ENCODE measurements at regions not wholly inside any gene's neighbourhood (a gene's known extent, or its start where the extent isn't known, plus 50 kb on each side); places are given as distances from the start of the nearest gene placed in this dataset.
A peak's percentile ranks its signal among the peaks of the same experiment; 100 is the strongest.

DNA sequence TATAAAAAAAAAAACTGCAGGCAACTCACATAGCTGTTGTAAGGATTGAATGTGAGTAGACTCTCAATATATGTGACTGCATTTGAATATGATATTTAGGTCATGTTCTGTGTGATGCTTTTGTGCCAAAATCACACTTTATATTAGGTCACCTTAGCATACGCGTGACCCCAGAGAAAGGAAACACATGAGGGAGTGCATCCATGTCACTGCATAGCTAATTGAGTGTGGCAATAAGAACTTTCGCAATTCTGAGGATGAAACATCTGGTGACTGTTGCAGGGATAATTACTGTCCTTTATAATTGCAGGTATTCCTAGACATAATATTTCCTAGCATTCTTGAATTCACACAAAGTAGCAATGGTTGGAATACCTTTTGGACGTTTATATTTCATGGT, 459.5 kb upstream of the KLF4 start:
- DNase-seq (ENCODE audit: low spot score): no peak

DNA sequence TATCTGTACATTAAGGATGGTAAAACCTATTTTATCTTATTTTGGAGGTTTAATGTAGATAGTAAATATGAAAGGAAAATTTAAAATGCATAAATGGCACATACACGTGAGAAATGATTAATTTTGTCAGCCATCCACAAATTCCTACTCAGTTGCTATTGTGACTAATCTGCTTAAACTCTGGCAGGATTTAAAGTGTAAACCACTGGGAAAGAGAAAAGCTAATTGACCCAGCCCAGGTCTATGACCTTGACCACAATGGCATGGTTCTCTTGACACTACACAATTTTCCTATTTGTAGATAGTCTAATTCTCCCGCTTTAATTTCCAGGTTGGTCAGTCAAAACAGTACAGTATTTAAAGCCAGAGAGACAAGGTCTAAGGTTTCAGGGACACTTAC, 459.0 kb upstream of the KLF4 start:
- no peak for DNase-seq (ENCODE audit: low spot score)

DNA sequence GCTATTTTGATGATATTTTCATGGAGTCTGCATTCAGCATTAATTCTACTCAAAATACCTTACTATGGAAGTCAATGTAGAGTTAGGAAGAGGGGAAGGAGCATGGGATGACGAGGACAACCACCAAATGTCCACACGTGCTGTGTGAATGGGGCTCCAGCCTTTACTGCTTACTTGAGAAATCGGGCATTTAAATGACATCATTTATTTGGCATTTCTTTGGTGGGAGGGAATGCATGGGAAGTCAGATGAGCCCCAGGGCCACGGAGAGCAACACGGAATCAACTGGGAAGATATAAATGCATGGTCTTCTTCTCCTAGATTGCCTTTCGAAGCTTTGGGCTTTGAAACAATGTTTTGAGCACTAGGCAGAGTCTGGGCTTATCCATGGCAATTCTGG, 458.5 kb upstream of the KLF4 start:
- DNase-seq (ENCODE audit: low spot score): no peak

DNA sequence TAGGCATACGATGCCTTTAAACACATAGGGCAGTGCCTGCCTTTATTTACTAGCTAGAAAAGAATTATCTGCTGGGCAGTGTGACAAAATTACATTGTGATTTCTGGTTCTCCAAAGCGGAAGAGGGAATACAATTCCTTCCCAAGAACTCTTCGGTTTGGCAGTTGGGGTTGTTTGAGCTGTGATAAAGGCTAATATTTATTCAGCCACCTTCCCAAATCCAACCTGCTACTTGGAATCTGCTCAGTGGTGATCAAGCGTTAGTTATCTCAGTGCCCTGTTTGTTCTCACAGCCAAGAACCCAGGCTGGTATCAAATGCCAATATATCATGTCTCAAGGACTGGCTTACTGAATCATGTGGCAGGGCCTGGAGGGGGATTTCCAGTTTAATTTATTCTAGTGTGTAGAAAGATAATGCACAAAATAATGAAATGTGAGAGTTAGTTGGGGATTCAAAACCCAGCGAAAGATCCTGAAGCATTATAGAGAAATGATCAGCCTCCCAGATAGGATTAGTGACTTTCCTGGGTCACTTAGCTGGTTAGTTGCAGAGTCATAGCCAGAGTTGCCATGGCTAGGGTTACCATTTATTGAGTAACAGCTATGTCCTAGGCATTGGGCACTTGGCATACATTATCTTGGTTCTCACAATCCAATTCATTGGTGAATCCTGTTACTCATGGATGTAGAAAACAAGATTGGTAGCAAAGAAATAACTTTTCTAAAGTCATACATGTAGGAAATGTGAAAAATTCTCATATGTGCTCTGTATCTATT, 457.0 kb upstream of the KLF4 start:
- no peak for DNase-seq (ENCODE audit: low spot score)

DNA sequence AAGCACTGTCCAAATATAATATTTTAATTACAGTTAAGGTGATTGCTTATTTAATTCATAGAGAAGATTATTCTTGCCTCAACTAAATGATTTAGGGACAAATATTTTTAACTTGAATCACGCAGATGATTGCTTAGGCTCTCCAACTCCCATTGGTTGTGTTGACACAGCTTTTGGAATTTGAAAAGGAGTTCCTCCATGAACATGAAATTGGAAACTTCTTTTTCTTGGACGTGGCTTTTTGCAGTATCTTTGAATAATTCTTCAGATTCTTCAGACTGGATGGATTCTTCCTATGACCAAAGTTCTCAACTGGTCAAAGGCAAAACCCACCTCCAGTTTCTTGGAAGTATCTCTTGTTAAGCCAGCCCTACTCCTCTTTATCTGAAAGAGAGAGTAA, 456.4 kb upstream of the KLF4 start:
- DNase-seq (ENCODE audit: low spot score): no peak

DNA sequence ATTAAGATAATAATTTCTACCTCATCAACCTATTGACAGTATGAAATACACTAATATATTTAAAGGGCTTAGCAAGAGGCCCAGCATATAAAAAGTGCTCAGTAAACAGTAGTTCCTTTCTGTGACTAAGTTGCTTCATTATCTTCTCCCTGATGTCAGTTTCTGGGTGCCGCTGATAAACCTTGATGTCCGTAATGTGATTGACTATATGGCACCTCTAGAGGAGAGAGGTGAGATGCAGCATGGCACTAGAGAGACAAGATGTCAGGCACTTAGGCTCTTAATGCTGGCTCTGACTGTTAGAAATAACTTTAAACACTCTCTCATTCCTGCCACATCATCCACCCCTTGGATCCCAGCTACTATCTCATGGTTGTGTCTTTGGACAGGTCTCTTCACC, 455.9 kb upstream of the KLF4 start:
- DNase-seq (ENCODE audit: low spot score): no peak

DNA sequence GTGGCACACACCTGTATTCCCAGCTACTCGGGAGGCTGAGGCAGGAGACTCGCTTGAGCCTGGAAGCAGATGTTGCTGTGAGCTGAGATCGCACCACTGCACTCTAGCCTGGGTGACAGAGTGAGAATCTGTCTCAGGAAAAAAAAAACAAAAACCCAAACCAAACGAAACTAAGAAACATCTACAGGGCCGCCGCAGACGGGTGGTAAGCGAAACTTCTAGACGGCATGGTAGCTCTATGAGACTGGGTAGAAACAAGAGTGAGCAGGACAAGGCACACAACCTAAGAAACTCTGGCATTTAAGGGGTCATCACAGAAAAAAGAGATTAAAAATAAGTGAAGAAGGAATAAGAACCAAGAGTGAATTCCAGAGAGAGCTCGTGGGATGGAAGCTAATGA, 454.8 kb upstream of the KLF4 start:
- no peak for DNase-seq (ENCODE audit: low spot score)

DNA sequence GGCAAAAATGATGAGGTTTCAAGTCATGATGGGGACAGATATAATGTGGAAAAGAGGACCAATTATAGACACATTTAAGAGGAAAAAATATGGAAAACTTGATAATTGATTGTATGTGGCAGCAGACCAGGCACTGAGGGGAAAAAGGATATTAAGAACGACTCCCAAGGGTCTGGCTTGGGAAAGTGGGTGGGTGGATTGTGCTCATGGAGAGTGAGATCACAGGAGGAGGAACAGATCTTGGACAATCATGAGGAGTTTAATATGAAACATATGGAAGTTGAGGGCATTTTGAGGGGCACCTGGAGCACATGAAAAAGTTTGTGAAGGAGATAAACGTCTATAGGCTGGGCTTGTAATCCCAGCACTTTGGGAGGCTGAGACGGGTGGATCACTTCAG, 454.3 kb upstream of the KLF4 start:
- no peak for DNase-seq (ENCODE audit: low spot score)

DNA sequence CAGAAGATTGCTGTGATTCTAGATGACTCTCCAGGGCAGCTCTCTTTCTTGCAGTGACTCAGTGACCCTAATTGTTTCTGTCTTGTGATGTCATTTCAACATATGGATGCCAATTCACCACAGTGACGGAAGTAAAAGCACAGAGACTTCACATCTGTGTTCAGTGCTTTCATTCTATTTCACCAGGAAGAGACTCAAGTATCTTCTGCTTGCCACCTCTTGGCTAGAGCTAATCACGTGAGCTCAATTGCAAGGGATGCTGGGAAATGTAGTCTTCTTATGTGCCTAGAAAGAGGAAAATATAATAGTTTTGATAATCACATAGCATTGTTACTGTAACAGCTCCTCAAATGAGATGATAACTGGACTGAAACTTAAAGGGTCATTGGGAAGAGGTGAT, 453.3 kb upstream of the KLF4 start:
- DNase-seq (ENCODE audit: low spot score): no peak

DNA sequence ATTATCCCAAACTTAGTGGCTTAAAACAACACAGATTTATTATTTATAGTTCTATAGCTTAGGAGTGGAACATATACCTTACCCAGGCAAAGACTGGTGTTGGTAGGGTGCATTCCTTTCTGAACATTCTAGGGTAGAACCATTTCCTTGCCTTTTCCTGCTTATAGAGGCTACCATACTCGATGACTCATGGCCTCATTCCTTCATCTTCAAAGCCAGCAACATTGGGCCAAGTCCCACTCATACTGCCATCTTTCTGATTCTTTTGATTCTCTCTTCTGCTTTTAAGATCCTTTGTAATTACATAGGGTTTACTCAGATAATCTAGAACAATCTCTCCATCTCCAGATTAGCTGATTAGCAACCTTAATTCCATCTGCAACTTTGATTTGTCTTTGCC, 452.7 kb upstream of the KLF4 start:
- DNase-seq (ENCODE audit: low spot score): no peak

DNA sequence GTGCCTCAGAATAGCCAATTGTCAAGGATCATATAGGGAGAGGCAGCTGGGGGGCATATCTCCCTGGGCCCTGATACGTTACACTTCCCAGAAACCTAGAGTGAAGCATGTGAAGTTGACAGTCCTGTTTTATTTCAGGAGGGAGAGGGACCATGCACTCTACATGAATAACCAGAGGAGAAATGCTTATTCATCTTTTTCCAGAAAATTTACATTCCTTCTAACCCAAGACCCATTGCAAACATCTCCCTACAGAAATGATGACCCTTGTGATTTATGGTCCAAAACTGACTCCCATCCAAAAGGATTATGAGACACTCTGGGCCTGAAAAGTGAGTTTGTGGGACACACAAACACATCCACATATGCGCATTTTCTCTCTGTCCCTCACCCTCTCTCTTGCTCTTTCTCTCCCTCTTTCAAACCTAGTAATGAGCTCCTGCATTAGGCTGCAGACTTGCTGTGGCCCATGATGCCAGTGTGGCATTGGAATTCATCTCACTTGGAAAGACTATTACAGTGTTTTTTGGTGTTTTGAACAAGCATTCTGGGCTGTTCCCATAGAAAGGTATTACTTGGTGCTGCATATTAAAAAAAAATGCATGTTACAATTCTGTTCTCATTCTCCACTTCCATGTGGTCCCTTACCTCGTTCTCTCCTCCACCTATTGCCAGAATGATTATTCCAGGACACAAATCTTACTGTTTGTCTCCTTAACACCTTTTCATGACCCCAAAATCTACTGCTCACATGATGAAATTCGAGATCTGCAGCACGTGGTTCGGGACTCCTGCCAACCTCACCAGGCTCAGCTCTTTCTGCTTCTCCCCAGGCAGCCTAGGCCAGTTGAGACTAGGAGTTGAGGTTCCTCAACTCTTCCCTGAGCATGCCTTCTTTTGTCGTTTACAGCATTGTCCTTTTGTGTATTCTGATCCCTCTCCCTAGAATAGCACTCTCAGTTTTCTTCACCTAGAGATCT, 451.3 kb upstream of the KLF4 start:
- DNase-seq (ENCODE audit: low spot score): no peak

DNA sequence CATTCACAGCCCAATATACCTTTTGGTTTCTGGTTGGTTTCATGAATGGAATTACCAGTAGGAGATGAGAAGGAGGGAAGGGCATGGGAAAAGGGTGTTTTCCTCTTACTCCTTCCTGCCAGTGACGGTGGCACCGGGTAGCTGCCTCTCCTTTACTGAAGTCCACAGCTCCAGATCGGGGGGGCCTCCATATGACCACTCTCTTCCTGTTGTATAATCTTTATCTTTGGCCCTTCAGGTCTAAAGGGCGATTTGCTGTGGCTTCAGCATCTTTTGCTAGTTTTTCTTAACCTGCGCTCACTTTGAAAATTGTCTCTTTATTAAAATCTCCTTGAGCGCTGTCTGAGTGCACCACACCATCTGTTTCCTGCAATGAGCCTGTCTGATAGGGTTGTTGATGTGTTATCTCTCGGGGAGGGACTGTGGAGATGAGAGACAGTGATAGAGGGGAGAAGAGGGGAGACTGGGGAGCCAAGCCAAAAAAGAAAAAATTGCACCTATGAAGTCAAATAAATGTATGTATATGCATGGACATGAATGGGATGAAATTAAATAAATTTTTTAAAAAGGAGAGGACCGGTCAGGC, 449.3 kb upstream of the KLF4 start:
- no peak for DNase-seq (ENCODE audit: low spot score)

DNA sequence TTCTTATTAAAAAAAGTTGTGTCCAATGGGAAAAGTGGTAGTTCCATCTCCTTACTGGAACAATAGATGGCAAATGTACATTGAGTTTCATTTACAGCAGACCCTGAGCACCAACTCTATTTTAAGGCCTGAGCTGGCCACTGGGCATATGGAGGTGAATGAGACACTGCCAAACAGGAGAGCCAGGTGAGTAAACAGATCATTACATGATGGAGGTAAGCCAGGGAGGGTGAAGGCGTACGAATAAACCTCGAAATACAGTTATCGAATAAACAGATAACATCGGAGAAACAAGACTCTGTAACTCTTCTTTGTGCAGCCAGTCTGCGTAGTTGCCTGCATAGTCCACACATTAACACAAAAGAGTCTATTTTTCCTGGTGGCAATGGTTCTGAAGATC, 446.4 kb upstream of the KLF4 start:
- DNase-seq (ENCODE audit: low spot score): no peak

DNA sequence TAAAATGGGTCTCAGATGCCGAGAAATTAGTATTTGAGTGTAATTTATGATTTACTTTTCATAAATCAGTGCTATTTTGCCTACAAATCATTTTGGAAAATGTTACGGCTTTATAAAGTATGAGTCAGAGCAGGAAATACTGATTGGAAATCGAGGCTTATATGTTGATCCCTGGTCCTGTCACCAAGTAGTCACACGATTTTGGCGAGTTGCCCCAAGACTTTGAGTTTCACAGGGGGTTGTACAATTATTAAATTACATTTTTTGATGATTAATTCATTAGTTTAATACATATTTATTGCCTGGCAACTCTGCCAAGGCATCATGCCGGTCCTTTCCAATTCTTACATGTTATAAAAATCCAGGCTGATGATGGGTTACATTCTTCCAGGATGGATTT, 443.9 kb upstream of the KLF4 start:
- DNase-seq (ENCODE audit: low spot score): no peak

DNA sequence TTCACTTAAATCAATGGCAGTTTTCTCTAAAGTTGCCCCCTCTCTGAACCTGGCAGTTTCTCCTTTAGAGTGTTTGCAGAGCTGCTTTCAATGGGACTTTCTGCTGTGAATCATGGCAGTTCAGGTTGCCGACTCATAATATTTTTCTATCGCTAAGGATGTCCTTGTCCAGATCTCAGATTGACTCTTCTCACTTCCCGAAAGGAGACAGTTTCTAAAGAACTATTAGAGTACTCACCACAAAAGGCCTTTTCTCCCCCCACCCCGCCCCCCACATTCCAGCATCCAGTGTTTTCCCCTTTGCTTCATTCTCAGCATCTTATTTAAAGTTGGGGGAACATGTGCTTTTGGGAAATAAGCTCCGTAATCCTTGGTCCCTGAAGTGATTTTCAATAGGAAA, 443.5 kb upstream of the KLF4 start:
- no peak for DNase-seq (ENCODE audit: low spot score)

DNA sequence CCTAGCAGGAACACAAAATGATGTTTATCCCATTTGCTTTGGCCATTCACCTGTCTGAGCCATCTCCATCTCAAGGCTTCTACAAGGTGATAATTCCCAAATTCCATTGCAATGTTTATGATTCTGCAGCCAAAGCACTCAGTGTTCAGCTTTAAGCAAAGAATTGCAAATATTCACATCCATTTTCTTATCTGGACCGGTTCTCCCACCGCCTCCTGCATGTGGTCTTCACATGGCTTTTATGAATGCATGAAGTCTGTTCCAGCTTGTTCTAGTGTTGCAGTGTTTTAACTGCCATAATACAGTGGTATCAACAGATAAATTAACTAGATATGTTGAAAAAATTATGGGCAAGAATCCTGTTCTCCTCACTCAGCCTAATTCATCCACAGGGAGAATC, 443.0 kb upstream of the KLF4 start:
- DNase-seq (ENCODE audit: low spot score): no peak

DNA sequence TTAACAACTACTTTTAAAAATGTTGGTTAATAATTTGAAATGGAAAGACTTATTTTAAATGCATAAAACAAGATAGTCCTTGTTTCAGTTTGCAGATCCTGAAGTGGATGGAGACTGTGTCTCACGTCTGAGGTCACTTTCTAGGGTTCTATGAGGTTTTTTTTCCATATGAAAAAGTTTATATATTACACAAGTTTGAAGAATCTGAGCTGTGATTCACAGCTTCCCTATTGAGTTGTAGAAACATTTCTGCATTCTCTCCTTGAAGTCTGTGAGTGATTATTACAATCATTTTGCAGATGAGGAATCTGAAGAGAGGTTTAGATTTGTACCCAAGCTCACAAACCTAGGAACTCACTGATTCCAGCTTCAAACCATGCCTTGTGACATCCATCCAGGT, 442.5 kb upstream of the KLF4 start:
- DNase-seq (ENCODE audit: low spot score): no peak

DNA sequence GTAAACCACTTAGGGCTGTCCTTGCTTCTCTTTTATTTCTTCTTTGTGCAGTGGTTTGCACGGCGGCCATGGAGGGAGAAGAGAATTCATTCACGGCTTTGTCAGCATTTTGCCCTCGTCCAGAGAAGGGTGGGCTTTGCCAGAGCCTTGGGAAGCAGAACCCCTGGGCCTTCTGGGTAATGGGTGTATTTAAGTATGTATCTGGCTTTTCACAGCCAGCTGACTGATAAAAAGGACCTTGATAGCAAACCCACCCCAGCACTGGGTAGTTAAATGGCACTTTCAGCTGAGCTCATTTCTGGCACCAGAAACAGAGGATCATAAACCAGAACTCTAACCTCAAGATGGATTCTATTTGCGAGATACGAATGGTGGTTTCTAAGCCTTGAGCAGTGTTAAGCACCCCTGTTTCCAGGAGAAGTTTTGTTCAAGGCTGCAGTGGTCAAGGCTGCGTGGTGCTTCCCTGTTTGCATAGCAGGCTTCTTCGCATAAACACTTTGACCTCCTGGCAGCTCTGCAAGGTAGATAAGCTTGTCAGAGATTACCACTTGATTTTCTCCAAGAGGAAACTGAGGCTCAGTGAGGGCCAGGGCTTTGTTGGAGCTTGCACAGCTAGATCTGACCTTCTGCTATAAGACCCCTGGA, 441.6 kb upstream of the KLF4 start:
- DNase-seq (ENCODE audit: low spot score): no peak

DNA sequence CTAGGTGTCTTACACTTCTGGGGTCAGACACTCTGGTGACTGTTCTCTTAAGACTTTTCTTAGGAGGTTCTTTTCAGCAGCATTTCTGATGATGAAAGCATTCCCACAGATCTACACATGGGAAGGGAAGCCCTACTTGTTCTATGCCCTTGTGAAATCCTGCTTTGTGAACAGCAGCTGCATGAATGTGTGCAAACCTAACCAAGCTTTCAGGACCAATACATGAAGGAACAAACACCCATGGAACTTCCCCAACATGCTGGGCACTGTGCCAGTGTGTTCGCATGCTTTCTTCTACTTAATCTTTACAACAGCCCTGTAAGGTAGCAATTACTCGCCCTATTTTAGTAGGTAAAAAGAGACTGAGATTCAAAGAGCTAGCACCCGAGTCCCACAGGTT, 439.9 kb upstream of the KLF4 start:
- peak; percentile 61 for DNase-seq (ENCODE audit: low spot score)

DNA sequence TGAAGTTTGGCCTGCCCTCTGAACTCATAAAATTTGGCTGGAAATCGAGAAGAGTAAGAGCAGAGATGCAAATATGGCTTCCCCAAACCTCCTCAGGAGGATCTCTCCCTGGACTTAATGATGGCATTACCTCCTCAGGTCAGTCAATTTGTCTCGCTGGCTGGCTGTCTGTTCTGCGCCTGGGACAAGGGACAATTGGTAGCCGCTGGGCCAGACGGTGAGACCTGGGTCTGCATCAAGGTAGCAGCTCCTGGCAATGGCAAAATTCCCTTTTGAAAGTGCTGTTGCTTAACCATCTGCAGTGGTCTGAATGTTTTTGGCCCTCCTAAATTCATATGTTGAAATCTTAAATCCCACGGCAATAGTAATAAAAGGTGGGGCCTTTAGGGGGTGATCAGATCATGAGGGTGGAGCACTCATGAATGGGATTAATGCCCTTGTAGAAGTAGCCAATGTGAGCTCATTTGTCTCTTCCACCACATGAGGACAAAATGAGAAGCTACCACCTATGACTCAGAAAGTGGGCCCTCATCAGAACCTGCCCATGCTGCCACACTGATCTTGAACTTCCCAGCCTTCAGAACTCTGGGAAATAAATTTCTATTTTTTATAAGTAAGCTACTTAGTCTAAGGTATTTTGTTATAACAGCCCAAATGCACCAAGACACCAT, 439.3 kb upstream of the KLF4 start:
- DNase-seq (ENCODE audit: low spot score): no peak

DNA sequence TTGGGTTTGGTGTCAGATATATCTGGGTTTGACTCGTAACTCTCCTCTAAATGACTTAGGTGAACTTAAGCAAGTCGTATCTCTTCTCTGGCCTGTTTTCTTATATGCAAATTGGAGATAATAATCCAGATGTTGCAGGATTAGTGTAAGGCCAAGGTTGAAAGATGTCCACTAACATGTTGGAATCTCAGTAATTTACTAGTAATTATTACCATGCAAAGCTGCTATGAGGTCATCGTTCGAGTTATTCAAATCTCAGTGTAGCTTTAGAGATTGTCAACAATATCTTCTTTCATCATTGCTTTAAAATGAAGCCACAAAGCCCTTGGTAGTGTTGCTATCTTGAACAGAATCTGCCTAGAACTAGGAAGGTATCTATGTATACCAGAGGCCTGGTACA, 437.7 kb upstream of the KLF4 start:
- DNase-seq (ENCODE audit: low spot score): no peak

DNA sequence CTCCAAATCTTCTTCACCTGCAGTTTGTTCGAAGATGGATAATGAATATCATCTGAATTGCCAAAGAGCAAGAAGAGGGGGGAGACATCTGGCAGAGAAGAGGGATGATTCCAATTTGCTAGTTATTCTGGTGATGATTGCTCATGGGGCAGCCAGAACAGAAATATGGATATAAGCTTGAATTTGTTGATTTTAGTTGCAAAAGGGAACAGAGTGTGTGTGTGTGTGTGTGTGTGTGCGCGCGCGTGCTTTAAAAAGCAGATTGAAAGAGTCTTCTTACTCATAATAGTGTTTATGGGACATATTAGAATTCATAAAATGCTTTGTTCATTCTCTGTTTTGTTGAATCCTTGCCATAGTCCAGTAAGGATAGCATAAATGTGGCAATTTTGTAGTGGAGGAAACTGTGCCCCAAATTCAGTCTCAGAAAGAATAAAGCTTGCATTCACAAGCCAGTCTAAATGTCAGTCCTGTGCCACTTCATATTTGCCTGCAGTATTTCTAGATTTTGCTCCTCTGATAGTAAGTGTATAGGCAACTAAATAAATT, 436.3 kb upstream of the KLF4 start:
- DNase-seq (ENCODE audit: low spot score): no peak
